Liver (tissue), 7 donors: ENCODE measurements at regions not wholly inside any gene's neighbourhood (a gene's known extent, or its start where the extent isn't known, plus 50 kb on each side); places are given as distances from the start of the nearest gene placed in this dataset.

Experiments used
- DNase-seq: peaks from one replicate; pipeline ENCODE4 v3.0.0-alpha.2; 2017; ENCODE audit warnings: low spot score
- H3K27ac ChIP-seq, 2 donors: one replicate each; pipeline ENCODE4 v1.7.0; 2013; ENCODE audit warnings: inconsistent platforms in 2 of 2, low read length in 2 of 2, control low read depth in 1 of 2, low read depth in 1 of 2, mild to moderate bottlenecking in 1 of 2
- H3K27me3 ChIP-seq, 4 donors: one replicate each; pipeline versions ENCODE4 v1.6.1 to v1.7.0; 2013; ENCODE audit warnings: low read length in 3 of 4, inconsistent platforms in 1 of 4, mild to moderate bottlenecking in 1 of 4, moderate library complexity in 1 of 4; ENCODE audit not compliant: control insufficient read depth in 4 of 4, insufficient read depth in 4 of 4
- H3K36me3 ChIP-seq, 4 donors: one replicate each; pipeline versions ENCODE4 v1.6.1 to v1.7.0; 2013; ENCODE audit warnings: low read length in 3 of 4, mild to moderate bottlenecking in 3 of 4, low read depth in 1 of 4, moderate library complexity in 1 of 4; ENCODE audit not compliant: control insufficient read depth in 4 of 4, insufficient read depth in 3 of 4
- H3K4me1 ChIP-seq, 4 donors: one replicate each; pipeline versions ENCODE4 v1.6.1 to v1.7.0; 2013; ENCODE audit warnings: low read length in 3 of 4, mild to moderate bottlenecking in 3 of 4, moderate library complexity in 1 of 4; ENCODE audit not compliant: control insufficient read depth in 4 of 4, insufficient read depth in 4 of 4
- H3K4me3 ChIP-seq, 3 donors: one replicate each; pipeline versions ENCODE4 v1.6.1 to v1.7.0; 2013; ENCODE audit warnings: low read length in 3 of 3, control low read depth in 1 of 3, low read depth in 1 of 3, mild to moderate bottlenecking in 1 of 3
- H3K9ac ChIP-seq, 2 donors: one replicate each; pipeline ENCODE4 v1.7.0; 2013; ENCODE audit warnings: low read length in 2 of 2, mild to moderate bottlenecking in 2 of 2, moderate library complexity in 2 of 2, control low read depth in 1 of 2, low read depth in 1 of 2
- H3K9me3 ChIP-seq, 4 donors: one replicate each; pipeline versions ENCODE4 v1.6.1 to v1.7.0; 2013; ENCODE audit warnings: low read length in 3 of 4; ENCODE audit not compliant: control insufficient read depth in 4 of 4
- EGR1 ChIP-seq, 2 donors: IDR thresholded peaks; 2 replicates each; pipeline ENCODE4 v1.6.1; 2016 to 2018; ENCODE audit warnings: antibody characterized with exemption in 2 of 2, low read depth in 2 of 2
- FOXA1 ChIP-seq: IDR thresholded peaks from 2 replicates; pipeline ENCODE4 v1.6.1; 2016; ENCODE audit warnings: antibody characterized with exemption
- FOXA2 ChIP-seq: IDR thresholded peaks from 2 replicates; pipeline ENCODE4 v1.6.1; 2016; ENCODE audit warnings: antibody characterized with exemption
- HNF4A ChIP-seq, 2 donors: conservative IDR thresholded peaks; 2 replicates each; pipeline ENCODE4 v1.6.1; 2016; ENCODE audit warnings: antibody characterized with exemption in 2 of 2, mild to moderate bottlenecking in 2 of 2
- HNF4G ChIP-seq: IDR thresholded peaks from 2 replicates; pipeline ENCODE4 v1.6.1; 2016; ENCODE audit warnings: antibody characterized with exemption
- MAX ChIP-seq: IDR thresholded peaks from 2 replicates; pipeline ENCODE4 v1.6.1; 2016; ENCODE audit warnings: antibody characterized with exemption
- RAD21 ChIP-seq, 2 donors: IDR thresholded peaks; 2 replicates each; pipeline ENCODE4 v1.6.1; 2016; ENCODE audit warnings: antibody characterized with exemption in 2 of 2, mild to moderate bottlenecking in 2 of 2
- REST ChIP-seq: IDR thresholded peaks from 2 replicates; pipeline ENCODE4 v1.6.1; 2016; ENCODE audit warnings: antibody characterized with exemption, mild to moderate bottlenecking
- RXRA ChIP-seq, 2 donors: IDR thresholded peaks; 2 replicates each; pipeline ENCODE4 v1.6.1; 2017 to 2018; ENCODE audit warnings: antibody characterized with exemption in 2 of 2, mild to moderate bottlenecking in 1 of 2
- TAF1 ChIP-seq: conservative IDR thresholded peaks from 2 replicates; pipeline ENCODE4 v1.6.1; 2016; ENCODE audit warnings: antibody characterized with exemption, mild to moderate bottlenecking
- YY1 ChIP-seq: IDR thresholded peaks from 2 replicates; pipeline ENCODE4 v1.6.1; 2016; ENCODE audit warnings: antibody characterized with exemption, mild to moderate bottlenecking
- WGBS: extraction: QIAGEN DNeasy Blood & Tissue Kit; methylation state at CpG from one replicate; pipeline ENCODE4 v1.1.7; 2013; 5-methylcytosine and 5-hydroxymethylcytosine counted together
- donor health status: healthy.
- donor health status: healthy.
- donor health status: healthy.
- donor health status: healthy.

GRCh38 chr14:85336817-85337216, 193.1 kb upstream of the FLRT2 start:
- no peak overlapping the region for H3K4me3 ChIP-seq
- no peak overlapping the region for H3K9ac ChIP-seq
- WGBS = 67% methylated on average over 5 of the region's 5 CpGs
- no peaks in the 10 kb centered on the region for H3K36me3 ChIP-seq
- DNase-seq = no peak
- H3K27ac ChIP-seq = no peak overlapping the region
- no peaks in the 10 kb centered on the region for H3K27me3 ChIP-seq
- H3K9me3 ChIP-seq = no peaks in the 10 kb centered on the region
- H3K4me1 ChIP-seq = no peaks in the 10 kb centered on the region
- TF ChIP-seq MAX = no peak
- TF ChIP-seq TAF1 = no peak

GRCh38 chr14:85338895-85339294, 191.0 kb upstream of the FLRT2 start:
- Histone ChIP-seq H3K27me3 (no peaks in the 10 kb centered on the region), H3K4me1 (no peaks in the 10 kb centered on the region), H3K27ac (no peak overlapping the region), H3K4me3 (no peak overlapping the region), H3K9me3 (no peaks in the 10 kb centered on the region), H3K36me3 (no peaks in the 10 kb centered on the region), H3K9ac (no peak overlapping the region)
- TF ChIP-seq YY1 = no peak
- no peak for TF ChIP-seq EGR1 (IDR thresholded peaks at IDR 0.05; ENCODE audit: low read depth in 2 of 2)
- TF ChIP-seq RXRA (IDR thresholded peaks at IDR 0.05) = no peak
- no peak for TF ChIP-seq FOXA2
- no peak for TF ChIP-seq HNF4G
- DNase-seq = no peak
- WGBS = 77% methylated on average over 2 of the region's 2 CpGs

- Histone ChIP-seq H3K27me3 (no peaks in the 10 kb centered on the region), H3K9me3 (no peaks in the 10 kb centered on the region), H3K4me3 (no peak overlapping the region), H3K27ac (no peak overlapping the region), H3K4me1 (no peaks in the 10 kb centered on the region), H3K36me3 (no peaks in the 10 kb centered on the region), H3K9ac (no peak overlapping the region)
- DNase-seq = no peak
- TF ChIP-seq RAD21 (IDR thresholded peaks at IDR 0.05) (no peak), FOXA1 (no peak), REST (no peak), HNF4A (conservative IDR thresholded peaks at IDR 0.05) (no peak), TAF1 (no peak)
- WGBS = 66% methylated on average over 3 of the region's 3 CpGs
These were observed 186.9 kb upstream of the FLRT2 start for GRCh38 chr14:85342858-85343607.
